HG02798 (cell line): ENCODE measurements at regions not wholly inside any gene's neighbourhood (a gene's known extent, or its start where the extent isn't known, plus 50 kb on each side); places are given as distances from the start of the nearest gene placed in this dataset.
"Not testable (repeated sequence)": the region's sequence is repeated elsewhere in the genome, so short reads cannot be mapped to it uniquely, and the experiment has no call there.

ENCODE experiments used
- ATAC-seq: cut with Tn5 transposase; IDR thresholded peaks from one replicate; pipeline ENCODE4 v1.9.1; 2021; ENCODE audit warnings: mild to moderate bottlenecking; ENCODE audit not compliant: unreplicated experiment, poor library complexity

DNA sequence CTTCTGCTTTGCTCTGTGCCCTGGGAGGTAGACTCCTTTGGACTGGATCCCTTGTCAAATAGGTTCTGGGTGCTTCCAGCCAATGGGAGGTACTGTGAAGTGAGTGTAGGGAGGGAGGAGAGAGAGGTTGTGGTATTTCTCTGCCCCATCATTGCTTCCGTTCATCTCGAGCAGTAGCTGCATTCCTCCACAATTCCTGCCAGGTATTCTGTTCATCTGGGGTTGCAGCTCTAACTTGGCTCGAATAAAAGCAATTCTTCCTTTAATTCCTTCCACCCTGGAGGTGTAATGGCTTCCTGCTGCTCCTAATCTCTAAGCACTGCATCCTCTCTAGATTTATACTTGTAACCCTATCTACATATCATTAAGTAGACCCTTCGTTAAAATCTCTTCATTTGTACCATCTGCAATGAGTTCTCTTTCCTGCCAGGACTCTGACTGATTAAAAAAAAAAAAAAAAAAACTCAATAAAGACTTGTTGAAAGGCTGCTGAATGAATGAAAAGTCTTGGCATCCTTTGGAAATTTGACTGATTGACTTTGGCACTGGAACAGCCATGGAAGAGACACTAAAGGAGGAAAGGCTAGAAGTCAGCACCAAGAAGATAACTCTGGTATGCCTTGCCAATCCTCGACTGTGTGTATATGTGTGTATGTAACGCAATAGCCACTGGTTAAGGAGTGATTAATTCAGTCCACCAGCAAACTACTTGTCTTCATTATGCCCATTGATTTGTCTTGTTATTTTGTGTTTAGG lies 616.9 kb upstream of the SOX9 start:
- no peak for ATAC-seq

DNA sequence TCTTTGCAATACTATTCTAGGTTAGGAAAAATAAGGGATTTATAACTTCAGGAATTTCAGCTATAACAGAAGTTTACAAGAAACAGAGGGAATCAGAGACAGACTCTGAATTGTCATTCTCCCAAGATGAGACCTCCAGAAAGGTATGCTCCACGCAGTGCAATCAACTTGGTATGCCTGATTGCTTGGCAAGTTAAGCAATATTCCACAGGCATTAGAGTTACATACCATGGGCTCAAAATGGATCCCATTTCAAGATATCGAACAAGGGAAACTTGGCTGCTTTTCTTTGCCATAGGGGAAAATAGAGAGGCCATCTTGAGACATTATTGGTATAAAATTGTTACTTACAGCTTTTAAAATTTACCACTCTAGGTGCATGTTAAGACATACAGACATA lies 615.6 kb upstream of the SOX9 start:
- no peak for ATAC-seq

DNA sequence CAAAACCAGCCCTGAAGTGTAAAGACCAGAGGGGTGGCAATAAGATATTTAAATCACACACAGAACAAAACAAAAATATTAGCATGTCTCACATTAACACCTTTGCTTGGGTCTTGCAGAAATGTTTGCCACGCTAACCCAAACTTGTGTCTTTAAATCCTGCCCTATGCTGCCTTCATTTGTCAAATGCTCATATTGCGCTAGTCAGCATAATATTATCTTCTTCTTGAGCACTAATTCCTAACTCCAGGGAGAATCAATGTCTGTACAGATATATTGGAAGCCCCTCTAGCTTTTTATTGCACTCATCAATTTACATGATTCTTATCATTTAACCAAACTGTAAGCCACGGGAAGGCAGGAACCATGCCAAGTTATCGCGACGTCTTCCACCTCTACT lies 614.8 kb upstream of the SOX9 start:
- no peak for ATAC-seq

DNA sequence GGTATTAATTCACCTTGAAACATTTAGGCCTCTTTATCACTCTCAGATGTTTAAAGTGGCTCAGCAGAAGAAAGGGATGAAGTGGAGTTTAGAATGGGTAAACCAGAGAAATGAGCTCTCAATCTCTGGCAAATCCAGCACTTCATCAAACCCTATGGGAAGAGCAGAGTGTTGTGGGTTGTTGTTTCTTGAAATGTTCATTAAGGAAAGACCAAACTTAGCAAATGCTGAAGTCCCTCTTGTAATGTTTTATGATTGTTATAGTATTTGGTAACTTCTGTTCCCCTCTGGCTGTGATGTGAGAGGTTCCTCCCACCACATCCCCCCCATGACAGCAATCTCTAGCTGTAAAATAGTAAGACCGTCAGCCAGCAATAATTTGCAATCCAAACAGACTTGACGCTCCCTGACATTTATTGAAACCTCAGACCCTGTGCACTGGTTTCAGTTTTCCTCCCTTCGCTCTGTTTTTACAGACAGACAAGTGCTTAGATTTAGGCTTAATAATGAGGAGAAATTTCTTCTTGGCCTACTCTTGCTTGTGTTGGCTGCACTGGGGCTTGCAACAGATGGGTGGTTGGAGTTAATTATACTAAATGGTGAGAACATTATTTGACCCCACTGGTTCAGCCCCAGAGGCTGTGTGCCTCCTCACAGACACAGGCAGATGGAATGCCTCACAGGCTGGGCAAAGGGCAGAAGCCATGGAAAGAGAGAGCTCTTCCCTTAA lies 609.4 kb upstream of the SOX9 start:
- ATAC-seq, result no peak

DNA sequence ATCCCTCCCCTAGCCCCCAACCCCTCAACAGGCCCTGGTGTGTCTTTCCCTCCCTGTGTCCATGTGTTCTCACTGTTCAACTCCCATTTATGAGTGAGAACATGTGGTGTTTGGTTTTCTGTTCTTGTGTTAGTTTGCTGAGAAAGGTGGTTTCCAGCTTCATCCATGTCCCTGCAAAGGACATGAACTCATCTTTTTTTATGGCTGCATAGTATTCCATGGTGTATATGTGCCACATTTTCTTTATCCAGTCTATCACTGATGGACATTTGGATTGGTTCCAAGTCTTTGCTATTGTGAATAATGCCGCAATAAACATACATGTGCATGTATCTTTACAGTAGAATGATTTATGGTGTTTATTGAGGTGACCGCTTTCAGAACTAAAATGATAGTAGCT lies 607.1 kb upstream of the SOX9 start:
- not testable (repeated sequence) for ATAC-seq

DNA sequence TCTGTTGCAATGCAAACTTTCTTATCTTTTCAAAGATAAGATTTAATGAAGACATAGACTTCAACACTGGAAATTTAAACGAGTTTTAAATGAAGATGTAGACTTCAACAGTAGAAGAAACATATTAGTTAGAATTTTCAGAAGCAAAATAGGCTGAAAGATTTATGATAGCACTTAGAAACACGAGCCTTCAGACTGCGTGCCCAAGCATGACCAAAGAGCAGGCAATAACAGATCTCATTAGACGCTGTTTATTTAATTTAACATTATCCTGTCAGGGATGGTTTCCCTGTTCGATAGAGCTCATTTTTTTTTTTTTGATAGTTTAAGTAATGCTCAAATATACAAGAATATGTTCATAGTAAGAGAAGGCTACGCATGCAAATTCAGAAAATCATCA lies 604.7 kb upstream of the SOX9 start:
- no peak for ATAC-seq

DNA sequence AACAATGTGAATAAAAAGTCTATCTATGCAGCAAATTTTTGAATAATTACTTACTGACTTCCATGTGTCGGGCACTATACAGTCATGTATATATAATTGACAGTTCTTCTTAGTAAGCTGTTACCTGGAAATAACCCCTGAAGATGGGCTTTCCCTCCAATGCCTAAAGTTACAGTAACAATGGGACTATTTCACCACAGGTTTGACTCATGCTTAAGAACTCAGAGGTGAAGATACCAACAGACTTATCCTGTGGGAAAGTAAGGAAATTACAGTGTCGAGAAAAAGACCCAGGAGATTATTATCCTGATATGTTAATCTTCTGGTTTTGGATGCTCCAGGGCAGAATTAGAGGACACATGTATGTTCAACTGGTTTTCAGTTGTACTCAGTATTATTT lies 601.5 kb upstream of the SOX9 start:
- ATAC-seq, result no peak

DNA sequence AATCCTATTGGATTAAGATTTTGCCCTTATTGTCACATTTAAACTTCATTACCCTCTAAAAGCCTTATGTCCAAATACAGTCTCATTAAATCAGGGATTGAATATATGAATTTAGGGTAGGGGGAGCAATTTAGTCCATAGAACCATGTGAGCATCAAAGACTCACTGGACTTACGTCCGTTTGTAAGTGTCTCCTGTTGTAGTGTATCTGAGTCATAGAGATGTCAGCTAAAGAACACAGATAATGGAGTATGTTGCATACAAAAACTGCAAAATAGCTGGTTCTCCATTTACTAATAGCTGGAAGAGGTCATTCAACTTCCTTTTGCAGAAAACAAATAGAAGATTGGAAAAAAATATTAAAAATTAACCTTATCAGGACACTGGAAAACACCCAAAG lies 599.1 kb upstream of the SOX9 start:
- ATAC-seq, result no peak

DNA sequence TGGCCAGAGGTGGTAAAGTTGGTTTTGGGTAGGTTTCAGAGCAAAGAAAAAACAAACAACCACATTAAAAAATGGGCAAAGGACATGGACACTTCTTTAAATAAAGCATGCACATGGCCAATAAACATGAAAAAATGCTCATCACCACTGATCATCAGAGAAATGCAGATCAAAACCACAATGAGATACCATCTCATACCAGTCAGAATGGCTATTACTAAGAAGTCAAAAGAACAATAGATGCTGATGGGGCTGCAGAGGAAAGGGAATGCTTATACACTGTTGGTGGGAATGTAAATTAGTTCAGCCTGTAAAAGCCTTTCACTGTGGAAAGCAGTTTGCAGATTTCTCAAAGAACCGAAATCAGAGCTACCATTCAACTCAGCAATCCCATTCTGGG lies 598.4 kb upstream of the SOX9 start:
- no peak for ATAC-seq

DNA sequence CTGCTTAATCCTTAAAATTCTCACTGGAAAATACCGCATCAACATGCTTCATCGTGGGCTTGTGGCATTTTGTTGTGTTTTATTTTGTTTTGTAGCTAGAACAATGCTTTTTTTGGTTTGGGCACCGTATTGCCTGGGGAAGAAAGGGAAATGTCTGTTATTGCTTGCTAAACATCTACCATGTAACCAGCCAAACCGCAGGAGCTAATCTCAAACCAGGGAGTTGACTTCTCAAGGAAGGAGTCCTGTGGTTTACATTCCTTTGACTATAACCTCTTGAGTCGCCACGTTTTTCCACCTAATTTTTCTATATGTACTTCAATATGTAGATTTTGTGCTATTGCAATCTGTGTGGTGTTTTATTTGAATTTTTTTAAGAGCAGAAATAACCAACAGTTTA lies 593.5 kb upstream of the SOX9 start:
- ATAC-seq, result no peak

DNA sequence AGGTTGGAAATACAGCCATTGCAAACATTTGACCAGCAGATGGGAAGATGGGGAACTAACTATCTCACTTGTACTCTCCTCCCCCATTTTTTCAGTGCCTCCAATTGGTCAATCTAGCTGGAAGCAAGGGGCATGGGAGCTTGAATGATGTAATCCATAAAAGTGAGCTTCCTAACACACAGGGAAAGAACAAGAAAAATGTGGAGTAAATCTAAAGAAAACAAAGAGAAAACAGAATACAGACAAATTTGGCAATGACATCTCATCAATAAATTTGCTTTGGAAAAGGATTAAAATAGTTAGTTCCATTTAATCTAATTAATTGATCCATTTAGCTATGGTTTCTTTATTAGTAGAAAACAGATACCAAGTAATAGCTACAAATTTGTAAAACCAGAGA lies 592.6 kb upstream of the SOX9 start:
- no peak for ATAC-seq

DNA sequence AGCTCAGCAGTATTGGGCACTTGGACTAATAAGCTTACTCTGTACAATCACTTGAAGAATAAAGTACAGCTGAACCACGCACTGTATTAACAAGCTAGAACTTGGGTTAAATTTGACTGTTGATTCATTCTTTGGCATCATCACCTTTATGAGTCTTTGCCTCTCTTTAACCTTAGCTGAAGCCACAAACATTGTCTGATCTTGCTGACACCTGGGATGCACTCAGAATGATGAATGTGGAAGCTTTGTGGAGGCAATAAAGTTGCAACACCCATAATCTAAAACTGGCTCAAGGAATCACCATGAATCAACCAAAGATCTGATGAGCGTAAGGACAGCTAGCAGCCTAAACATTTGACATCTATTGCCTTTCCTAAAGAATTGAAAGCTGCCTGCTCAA lies 590.6 kb upstream of the SOX9 start:
- ATAC-seq, result no peak

DNA sequence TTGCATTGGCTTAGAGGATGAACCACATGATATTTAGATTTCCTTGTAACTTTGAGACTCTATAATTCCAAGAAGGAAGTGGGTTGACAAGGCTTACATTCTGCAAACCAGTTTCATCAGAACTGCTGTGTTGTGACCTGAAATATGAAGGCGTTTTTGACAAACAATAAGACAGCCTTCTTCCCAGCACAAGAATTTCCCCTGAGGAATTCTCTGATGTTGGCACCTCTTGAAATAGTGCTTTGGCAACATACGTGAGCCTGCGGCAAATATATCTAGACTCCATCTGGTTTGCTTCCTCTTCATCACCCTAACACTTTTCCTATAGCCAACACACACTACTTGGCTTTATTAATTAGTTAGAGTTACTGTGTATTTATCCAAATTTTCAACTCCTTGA lies 585.5 kb upstream of the SOX9 start:
- ATAC-seq, result no peak

DNA sequence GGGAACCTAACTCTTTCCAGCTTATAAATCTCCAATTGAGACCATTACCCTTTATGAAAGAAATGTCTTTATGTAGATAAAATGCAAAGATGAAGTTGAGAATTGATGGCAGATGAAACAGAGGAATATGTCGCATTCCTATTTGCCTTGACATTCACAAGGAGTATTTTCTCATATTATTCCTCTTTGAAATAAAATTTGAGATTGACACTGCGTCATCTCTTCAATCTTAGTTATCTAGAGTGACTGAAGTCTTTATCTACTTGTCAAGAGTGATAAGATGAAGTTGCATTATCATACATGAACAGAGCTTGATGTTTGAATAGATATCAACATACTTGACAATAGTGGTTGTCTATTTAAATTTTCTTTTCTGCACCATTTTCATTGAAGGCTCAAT lies 574.4 kb upstream of the SOX9 start:
- ATAC-seq, result no peak

DNA sequence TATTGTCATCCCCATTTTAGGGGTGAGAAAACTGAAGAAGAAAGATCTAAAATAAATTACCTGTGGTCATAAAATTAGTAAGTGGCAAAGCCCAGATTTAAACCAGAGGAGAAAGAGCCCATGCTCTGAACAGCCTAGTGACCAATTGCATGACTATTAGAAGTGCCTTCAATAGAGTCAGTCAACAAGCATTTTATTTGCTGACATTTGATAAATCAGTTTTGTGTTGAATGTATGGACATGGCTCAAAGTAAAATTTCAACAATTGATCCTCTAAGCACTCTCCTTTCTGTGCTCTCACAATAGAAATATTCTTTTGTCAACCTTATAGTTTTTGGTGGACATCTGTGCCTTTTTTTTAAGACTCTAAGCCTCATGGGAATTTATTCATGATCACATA lies 572.9 kb upstream of the SOX9 start:
- ATAC-seq, result no peak

DNA sequence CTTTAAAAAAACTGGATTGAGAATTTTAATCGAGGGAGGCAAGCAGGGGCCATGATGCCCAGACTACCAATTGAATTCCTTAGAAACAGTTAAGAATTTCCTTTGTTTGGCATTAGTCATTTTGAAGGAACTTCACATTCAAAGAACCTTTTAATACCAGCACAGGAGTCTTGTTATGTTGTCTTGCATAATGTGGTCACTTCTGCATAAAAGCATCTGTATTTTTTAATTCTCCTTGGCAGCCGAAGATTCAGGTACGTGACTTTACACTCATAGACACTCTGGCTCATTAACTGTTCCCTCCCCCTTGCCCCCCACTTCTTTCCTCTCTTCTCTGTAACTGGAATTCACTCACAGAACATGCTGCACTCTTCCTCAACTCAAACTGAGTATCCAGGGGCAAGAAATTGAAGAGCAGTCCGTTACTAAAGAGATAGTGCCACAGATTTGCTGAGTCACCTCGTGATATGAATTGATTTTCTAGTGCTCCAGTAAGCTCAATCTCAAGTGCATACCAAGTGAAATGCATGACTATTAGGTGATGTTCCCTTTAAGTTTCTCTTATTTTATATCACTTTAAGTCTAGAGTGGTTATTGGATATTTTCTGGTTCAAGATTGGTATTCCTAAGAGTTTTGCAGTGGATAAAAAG lies 572.2 kb upstream of the SOX9 start:
- ATAC-seq, result no peak

DNA sequence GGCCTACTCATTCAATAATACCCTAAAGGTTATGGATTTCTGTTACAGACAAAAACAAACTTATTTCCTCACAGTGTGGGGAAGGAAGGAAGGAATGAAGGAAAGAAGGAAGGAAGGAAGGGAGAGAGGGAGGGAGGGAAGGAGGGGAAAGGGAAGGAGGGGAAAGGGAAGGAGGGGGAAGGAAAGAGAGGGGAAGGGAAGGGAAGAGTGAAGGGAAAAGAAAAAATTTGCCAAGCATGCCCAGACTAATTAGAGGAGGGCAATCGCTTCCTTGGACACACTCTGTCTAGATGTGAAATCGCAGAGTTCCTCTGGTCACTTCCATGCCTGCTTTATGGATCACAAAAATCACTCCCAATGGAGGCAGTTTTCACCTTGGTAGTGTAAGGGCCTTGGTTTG lies 570.1 kb upstream of the SOX9 start:
- no peak for ATAC-seq

DNA sequence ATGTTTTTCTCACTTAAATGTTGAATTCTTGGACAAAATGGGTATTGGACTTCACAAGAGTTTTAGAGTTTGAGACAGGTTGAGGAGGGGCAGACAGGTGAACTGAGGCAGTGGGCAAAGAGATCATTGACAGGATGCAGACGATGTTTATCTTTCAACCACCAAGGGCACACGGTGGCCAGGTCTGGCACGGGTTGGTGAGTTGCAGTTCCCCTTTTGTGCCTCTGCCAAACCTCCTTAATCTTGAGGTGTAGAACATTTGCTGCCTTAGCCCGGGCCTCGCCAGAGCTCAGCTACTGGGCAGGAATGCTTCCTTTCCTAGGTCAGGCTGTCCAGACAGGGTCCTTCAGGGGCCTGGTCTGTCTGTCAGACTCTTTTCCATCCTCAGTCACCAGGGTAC lies 567.4 kb upstream of the SOX9 start:
- ATAC-seq, result no peak

DNA sequence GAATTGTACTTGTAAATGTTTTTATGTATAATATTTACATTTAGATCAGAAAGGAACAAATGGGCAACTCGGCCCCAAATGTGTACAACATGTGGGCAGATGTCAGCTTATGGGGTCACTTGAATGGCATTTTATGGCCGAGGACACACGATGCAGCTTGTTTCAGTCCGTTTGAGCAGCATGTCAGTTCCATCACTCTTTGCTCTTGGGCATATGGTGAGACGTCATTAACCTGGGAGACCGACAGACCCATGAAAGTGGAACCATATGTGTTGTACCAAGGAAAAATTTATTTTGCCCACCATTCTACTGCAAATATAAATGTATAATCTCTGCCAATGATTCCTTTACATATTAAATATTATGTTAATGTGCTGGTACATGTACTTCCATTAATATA lies 561.9 kb upstream of the SOX9 start:
- ATAC-seq, result no peak

DNA sequence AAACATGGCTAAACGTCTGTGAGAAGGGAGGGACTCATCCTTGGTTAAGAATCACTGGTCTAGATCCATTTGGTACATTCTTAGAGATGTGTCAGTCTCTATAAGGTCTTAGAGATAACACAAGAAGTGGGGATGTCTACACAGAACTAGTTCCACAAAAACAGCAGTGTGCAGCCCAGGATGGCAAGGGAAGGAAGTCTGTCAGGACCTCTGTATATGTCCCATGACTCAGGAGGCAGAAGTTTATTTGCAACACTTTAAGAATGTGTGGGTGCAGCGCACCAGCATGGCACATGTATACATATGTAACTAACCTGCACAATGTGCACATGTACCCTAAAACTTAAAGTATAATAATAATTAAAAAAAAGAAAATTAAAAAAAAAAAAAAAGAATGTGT lies 548.5 kb upstream of the SOX9 start:
- ATAC-seq, result no peak

DNA sequence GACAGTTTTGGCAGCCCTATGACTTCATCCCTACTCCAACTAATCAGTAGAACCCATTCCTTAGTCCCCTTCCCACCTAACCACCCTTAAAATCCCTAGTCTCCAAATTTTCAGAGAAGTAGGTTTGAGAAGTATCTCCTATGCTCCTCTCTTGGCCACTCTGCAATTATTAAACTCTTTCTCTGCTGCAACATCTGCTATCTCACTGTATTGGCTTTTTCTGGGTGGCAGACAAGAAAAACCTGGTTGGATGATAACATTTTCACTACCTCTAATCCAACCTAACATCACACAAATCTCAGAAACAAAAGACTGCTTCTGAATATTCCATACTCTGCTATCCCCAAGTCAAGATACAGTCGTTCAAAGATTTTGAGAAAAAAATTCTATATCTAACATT lies 542.4 kb upstream of the SOX9 start:
- ATAC-seq, result no peak

DNA sequence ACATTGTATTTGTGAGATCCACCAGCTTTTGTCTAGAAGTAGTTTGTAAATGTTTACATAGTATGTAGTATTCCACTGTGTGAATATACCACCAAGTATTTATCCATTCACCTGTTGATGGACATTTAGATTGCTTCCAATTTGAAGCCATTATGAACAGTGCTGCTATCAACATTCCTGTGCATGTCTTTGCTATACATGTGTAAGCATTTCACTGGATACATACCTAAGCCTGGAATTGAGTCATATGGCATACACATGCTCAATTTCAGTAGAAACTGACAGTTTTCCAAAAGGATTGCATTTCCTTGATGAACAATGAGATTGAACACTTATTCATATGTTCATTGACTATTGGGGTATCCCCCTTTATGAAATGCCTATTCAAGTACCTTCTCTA lies 540.6 kb upstream of the SOX9 start:
- ATAC-seq, result no peak
